IPS DF 19.7 (cell line): ENCODE measurements at regions not wholly inside any gene's neighbourhood (a gene's known extent, or its start where the extent isn't known, plus 50 kb on each side); places are given as distances from the start of the nearest gene placed in this dataset.
"Not testable (repeated sequence)": the region's sequence is repeated elsewhere in the genome, so short reads cannot be mapped to it uniquely, and the experiment has no call there.

ENCODE experiments used
- DNase-seq: peaks from one replicate; pipeline ENCODE4 v3.0.0-alpha.2; 2013; ENCODE audit warnings: low read depth, low spot score

- DNase-seq = not testable (repeated sequence)
Observed at GRCh38 chr21:25531538-25532250, 75.6 kb downstream of the MRPL39 start.

- no peak for DNase-seq
Observed at GRCh38 chr21:25528515-25528914, 78.8 kb downstream of the MRPL39 start.

- DNase-seq = no peak
Observed at GRCh38 chr21:25518491-25518911, 88.8 kb downstream of the MRPL39 start.

GRCh38 chr21:25515484-25516405 lies 91.5 kb downstream of the MRPL39 start:
- no peak for DNase-seq

- DNase-seq = no peak
Observed at GRCh38 chr21:25513810-25514209, 93.5 kb downstream of the MRPL39 start.

- no peak for DNase-seq
Observed at GRCh38 chr21:25512095-25513081, 94.9 kb downstream of the MRPL39 start.

GRCh38 chr21:25509862-25510261 lies 97.4 kb downstream of the MRPL39 start:
- DNase-seq = no peak

- DNase-seq = no peak
Observed at GRCh38 chr21:25508364-25508763, 98.9 kb downstream of the MRPL39 start.

- no peak for DNase-seq
Observed at GRCh38 chr21:25507522-25507921, 99.8 kb downstream of the MRPL39 start.

- no peak for DNase-seq
Observed at GRCh38 chr21:25506887-25507286, 100.4 kb downstream of the MRPL39 start.

- DNase-seq = no peak
Observed at GRCh38 chr21:25506261-25506660, 101.0 kb downstream of the MRPL39 start.

GRCh38 chr21:25503981-25504380 lies 103.3 kb downstream of the MRPL39 start:
- DNase-seq = no peak

- no peak for DNase-seq
Observed at GRCh38 chr21:25501996-25502665, 105.2 kb downstream of the MRPL39 start.

- no peak for DNase-seq
Observed at GRCh38 chr21:25501462-25501861, 105.8 kb downstream of the MRPL39 start.

GRCh38 chr21:25500598-25500997 lies 106.7 kb downstream of the MRPL39 start:
- no peak for DNase-seq

- no peak for DNase-seq
Observed at GRCh38 chr21:25496825-25497482, 110.3 kb downstream of the MRPL39 start.

- no peak for DNase-seq
Observed at GRCh38 chr21:25494804-25495203, 112.5 kb downstream of the MRPL39 start.

GRCh38 chr21:25493722-25494121 lies 113.6 kb downstream of the MRPL39 start:
- DNase-seq = no peak

- no peak for DNase-seq
Observed at GRCh38 chr21:25491267-25491666, 116.0 kb downstream of the MRPL39 start.

- DNase-seq = no peak
Observed at GRCh38 chr21:25490742-25491141, 116.5 kb downstream of the MRPL39 start.
